Liver (tissue), 7 donors: ENCODE measurements at regions not wholly inside any gene's neighbourhood (a gene's known extent, or its start where the extent isn't known, plus 50 kb on each side); places are given as distances from the start of the nearest gene placed in this dataset.

Source experiments
- DNase-seq: peaks from one replicate; pipeline ENCODE4 v3.0.0-alpha.2; 2017; ENCODE audit warnings: low spot score
- H3K27ac ChIP-seq, 2 donors: one replicate each; pipeline ENCODE4 v1.7.0; 2013; ENCODE audit warnings: inconsistent platforms in 2 of 2, low read length in 2 of 2, control low read depth in 1 of 2, low read depth in 1 of 2, mild to moderate bottlenecking in 1 of 2
- H3K27me3 ChIP-seq, 4 donors: one replicate each; pipeline versions ENCODE4 v1.6.1 to v1.7.0; 2013; ENCODE audit warnings: low read length in 3 of 4, inconsistent platforms in 1 of 4, mild to moderate bottlenecking in 1 of 4, moderate library complexity in 1 of 4; ENCODE audit not compliant: control insufficient read depth in 4 of 4, insufficient read depth in 4 of 4
- H3K36me3 ChIP-seq, 4 donors: one replicate each; pipeline versions ENCODE4 v1.6.1 to v1.7.0; 2013; ENCODE audit warnings: low read length in 3 of 4, mild to moderate bottlenecking in 3 of 4, low read depth in 1 of 4, moderate library complexity in 1 of 4; ENCODE audit not compliant: control insufficient read depth in 4 of 4, insufficient read depth in 3 of 4
- H3K4me1 ChIP-seq, 4 donors: one replicate each; pipeline versions ENCODE4 v1.6.1 to v1.7.0; 2013; ENCODE audit warnings: low read length in 3 of 4, mild to moderate bottlenecking in 3 of 4, moderate library complexity in 1 of 4; ENCODE audit not compliant: control insufficient read depth in 4 of 4, insufficient read depth in 4 of 4
- H3K4me3 ChIP-seq, 3 donors: one replicate each; pipeline versions ENCODE4 v1.6.1 to v1.7.0; 2013; ENCODE audit warnings: low read length in 3 of 3, control low read depth in 1 of 3, low read depth in 1 of 3, mild to moderate bottlenecking in 1 of 3
- H3K9ac ChIP-seq, 2 donors: one replicate each; pipeline ENCODE4 v1.7.0; 2013; ENCODE audit warnings: low read length in 2 of 2, mild to moderate bottlenecking in 2 of 2, moderate library complexity in 2 of 2, control low read depth in 1 of 2, low read depth in 1 of 2
- H3K9me3 ChIP-seq, 4 donors: one replicate each; pipeline versions ENCODE4 v1.6.1 to v1.7.0; 2013; ENCODE audit warnings: low read length in 3 of 4; ENCODE audit not compliant: control insufficient read depth in 4 of 4
- EGR1 ChIP-seq, 2 donors: IDR thresholded peaks; 2 replicates each; pipeline ENCODE4 v1.6.1; 2016 to 2018; ENCODE audit warnings: antibody characterized with exemption in 2 of 2, low read depth in 2 of 2
- FOXA2 ChIP-seq: IDR thresholded peaks from 2 replicates; pipeline ENCODE4 v1.6.1; 2016; ENCODE audit warnings: antibody characterized with exemption
- GABPA ChIP-seq, 2 donors: IDR thresholded peaks in 1 of 2; conservative IDR thresholded peaks in 1 of 2; 2 replicates each; pipeline ENCODE4 v1.6.1; 2016; ENCODE audit warnings: antibody characterized with exemption in 2 of 2, mild to moderate bottlenecking in 1 of 2, moderate library complexity in 1 of 2
- HNF4A ChIP-seq, 2 donors: conservative IDR thresholded peaks; 2 replicates each; pipeline ENCODE4 v1.6.1; 2016; ENCODE audit warnings: antibody characterized with exemption in 2 of 2, mild to moderate bottlenecking in 2 of 2
- HNF4G ChIP-seq: IDR thresholded peaks from 2 replicates; pipeline ENCODE4 v1.6.1; 2016; ENCODE audit warnings: antibody characterized with exemption
- JUND ChIP-seq, 2 donors: IDR thresholded peaks; 2 replicates each; pipeline ENCODE4 v1.6.1; 2016; ENCODE audit warnings: antibody characterized with exemption in 2 of 2
- RAD21 ChIP-seq, 2 donors: IDR thresholded peaks; 2 replicates each; pipeline ENCODE4 v1.6.1; 2016; ENCODE audit warnings: antibody characterized with exemption in 2 of 2, mild to moderate bottlenecking in 2 of 2
- SP1 ChIP-seq: IDR thresholded peaks from 2 replicates; pipeline ENCODE4 v1.6.1; 2018; ENCODE audit warnings: antibody characterized with exemption, mild to moderate bottlenecking
- TAF1 ChIP-seq: conservative IDR thresholded peaks from 2 replicates; pipeline ENCODE4 v1.6.1; 2016; ENCODE audit warnings: antibody characterized with exemption, mild to moderate bottlenecking
- YY1 ChIP-seq: IDR thresholded peaks from 2 replicates; pipeline ENCODE4 v1.6.1; 2016; ENCODE audit warnings: antibody characterized with exemption, mild to moderate bottlenecking
- WGBS: extraction: QIAGEN DNeasy Blood & Tissue Kit; methylation state at CpG from one replicate; pipeline ENCODE4 v1.1.7; 2013; 5-methylcytosine and 5-hydroxymethylcytosine counted together
- TF ChIP-seq, protein P1 (sequence below): IDR thresholded peaks from 2 replicates; pipeline ENCODE4 v1.6.1; 2016; ENCODE audit warnings: antibody characterized with exemption
- TF ChIP-seq, protein P2 (sequence below): IDR thresholded peaks from 2 replicates; pipeline ENCODE4 v1.6.1; 2016; ENCODE audit warnings: antibody characterized with exemption, mild to moderate bottlenecking
- TF ChIP-seq, protein P3 (sequence below): IDR thresholded peaks from 2 replicates; pipeline ENCODE4 v1.6.1; 2016; ENCODE audit warnings: antibody characterized with exemption
- donor health status: healthy.
- donor health status: healthy.
- donor health status: healthy.
- donor health status: healthy.

DNA sequence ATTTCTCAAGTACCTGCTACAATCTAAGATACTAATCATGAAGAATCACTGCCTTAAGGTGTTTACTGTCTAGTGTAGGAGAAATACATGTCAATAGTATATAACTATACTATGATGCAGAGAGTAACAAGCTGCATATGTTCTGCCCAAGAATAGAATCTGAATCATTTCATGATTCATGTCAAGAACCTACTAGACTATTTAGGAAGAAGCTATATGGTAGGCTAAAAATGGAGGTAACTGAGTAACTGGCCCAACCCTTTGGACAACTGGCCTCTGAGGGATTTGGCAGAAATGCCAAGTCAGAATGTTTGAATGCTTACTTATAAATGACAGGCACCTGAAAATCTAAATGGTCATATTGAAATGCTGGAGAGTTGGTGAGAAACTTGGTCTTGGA is 59.9 kb upstream of the DGKG start:
- no peak for TF ChIP-seq HNF4A (conservative IDR thresholded peaks at IDR 0.05)
- no peak for TF ChIP-seq SP1
- H3K4me3 ChIP-seq: no peak overlapping the region

DNA sequence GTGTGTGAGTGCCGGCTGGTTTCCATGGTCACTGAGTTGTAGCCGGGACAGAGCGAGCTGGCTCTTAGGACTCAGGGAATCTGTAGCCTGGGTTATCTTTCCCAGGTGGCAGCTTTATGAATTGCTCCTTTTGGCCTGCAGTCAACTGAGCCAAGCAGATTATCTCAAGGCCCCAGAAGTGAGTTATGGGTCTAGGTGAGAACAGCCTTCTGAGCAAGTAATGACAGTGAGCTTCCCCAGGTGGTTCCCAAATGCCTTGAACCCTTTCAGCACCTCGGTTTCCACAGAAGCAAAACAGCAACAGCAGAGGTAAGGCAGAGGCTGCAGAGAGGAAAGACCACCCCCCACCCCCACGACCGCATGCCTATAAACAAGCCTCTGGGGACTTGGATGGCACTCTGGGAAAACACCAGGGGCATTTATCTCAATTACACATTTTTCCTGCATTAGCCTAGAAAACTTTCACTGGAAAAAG is 56.7 kb upstream of the DGKG start:
- Histone ChIP-seq H3K9me3 (no peaks in the 10 kb centered on the region), H3K4me1 (peaks cover 2 to 8% (median 6%) of the 10 kb centered on the region in 4 donors), H3K4me3 (no peak overlapping the region), H3K36me3 (no peaks in the 10 kb centered on the region), H3K27me3 (no peaks in the 10 kb centered on the region), H3K9ac (no peak overlapping the region), H3K27ac (no peak overlapping the region)
- TF ChIP-seq, protein P1, sequence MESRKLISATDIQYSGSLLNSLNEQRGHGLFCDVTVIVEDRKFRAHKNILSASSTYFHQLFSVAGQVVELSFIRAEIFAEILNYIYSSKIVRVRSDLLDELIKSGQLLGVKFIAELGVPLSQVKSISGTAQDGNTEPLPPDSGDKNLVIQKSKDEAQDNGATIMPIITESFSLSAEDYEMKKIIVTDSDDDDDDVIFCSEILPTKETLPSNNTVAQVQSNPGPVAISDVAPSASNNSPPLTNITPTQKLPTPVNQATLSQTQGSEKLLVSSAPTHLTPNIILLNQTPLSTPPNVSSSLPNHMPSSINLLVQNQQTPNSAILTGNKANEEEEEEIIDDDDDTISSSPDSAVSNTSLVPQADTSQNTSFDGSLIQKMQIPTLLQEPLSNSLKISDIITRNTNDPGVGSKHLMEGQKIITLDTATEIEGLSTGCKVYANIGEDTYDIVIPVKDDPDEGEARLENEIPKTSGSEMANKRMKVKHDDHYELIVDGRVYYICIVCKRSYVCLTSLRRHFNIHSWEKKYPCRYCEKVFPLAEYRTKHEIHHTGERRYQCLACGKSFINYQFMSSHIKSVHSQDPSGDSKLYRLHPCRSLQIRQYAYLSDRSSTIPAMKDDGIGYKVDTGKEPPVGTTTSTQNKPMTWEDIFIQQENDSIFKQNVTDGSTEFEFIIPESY: no peak
- TF ChIP-seq JUND (IDR thresholded peaks at IDR 0.05): no peak
- TF ChIP-seq YY1: no peak
- TF ChIP-seq FOXA2: no peak
- TF ChIP-seq, protein P2, sequence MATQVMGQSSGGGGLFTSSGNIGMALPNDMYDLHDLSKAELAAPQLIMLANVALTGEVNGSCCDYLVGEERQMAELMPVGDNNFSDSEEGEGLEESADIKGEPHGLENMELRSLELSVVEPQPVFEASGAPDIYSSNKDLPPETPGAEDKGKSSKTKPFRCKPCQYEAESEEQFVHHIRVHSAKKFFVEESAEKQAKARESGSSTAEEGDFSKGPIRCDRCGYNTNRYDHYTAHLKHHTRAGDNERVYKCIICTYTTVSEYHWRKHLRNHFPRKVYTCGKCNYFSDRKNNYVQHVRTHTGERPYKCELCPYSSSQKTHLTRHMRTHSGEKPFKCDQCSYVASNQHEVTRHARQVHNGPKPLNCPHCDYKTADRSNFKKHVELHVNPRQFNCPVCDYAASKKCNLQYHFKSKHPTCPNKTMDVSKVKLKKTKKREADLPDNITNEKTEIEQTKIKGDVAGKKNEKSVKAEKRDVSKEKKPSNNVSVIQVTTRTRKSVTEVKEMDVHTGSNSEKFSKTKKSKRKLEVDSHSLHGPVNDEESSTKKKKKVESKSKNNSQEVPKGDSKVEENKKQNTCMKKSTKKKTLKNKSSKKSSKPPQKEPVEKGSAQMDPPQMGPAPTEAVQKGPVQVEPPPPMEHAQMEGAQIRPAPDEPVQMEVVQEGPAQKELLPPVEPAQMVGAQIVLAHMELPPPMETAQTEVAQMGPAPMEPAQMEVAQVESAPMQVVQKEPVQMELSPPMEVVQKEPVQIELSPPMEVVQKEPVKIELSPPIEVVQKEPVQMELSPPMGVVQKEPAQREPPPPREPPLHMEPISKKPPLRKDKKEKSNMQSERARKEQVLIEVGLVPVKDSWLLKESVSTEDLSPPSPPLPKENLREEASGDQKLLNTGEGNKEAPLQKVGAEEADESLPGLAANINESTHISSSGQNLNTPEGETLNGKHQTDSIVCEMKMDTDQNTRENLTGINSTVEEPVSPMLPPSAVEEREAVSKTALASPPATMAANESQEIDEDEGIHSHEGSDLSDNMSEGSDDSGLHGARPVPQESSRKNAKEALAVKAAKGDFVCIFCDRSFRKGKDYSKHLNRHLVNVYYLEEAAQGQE: no peak
- TF ChIP-seq GABPA (IDR thresholded peaks at IDR 0.05 in 1 of 2, conservative IDR thresholded peaks at IDR 0.05 in 1 of 2): no peak
- no peak for TF ChIP-seq RAD21 (IDR thresholded peaks at IDR 0.05)
- TF ChIP-seq HNF4G: no peak
- TF ChIP-seq, protein P3, sequence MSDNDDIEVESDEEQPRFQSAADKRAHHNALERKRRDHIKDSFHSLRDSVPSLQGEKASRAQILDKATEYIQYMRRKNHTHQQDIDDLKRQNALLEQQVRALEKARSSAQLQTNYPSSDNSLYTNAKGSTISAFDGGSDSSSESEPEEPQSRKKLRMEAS: no peak
- 75% methylated on average over 6 of the region's 6 CpGs for WGBS
- DNase-seq: no peak

More for the DNA sequence above, 59.9 kb upstream of the DGKG start:
- no peak overlapping the region for H3K9ac ChIP-seq
- H3K27me3 ChIP-seq: no peaks in the 10 kb centered on the region
- no peaks in the 10 kb centered on the region for H3K9me3 ChIP-seq
- no peaks in the 10 kb centered on the region for H3K36me3 ChIP-seq
- DNase-seq: no peak
- H3K4me1 ChIP-seq: no peaks in the 10 kb centered on the region
- H3K27ac ChIP-seq: no peak overlapping the region

DNA sequence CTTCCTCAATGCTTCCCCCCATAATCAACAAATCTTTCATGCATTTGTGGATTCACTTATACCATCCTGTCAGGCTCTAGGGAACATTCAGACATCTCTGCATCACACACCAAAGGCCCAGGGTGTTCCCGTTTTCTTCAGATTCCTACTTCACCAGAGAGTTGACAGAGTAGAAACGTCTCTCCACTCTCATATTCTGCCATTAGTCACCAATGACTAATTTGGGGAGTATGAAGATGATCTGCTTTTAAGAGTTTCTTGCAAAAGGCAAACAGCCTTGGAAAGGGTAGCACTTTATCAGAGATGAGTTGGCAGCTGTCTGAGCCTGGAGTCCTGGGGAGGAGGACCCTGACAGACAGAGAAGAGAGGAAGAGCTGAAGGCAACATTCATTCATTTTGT is 55.8 kb upstream of the DGKG start:
- DNase-seq: no peak
- WGBS: 74% methylated on average over 2 of the region's 2 CpGs
- Histone ChIP-seq H3K36me3 (no peaks in the 10 kb centered on the region), H3K4me3 (no peak overlapping the region), H3K9me3 (no peaks in the 10 kb centered on the region), H3K4me1 (peaks cover 4 to 17% (median 12%) of the 10 kb centered on the region in 4 donors), H3K27ac (no peak overlapping the region), H3K27me3 (no peaks in the 10 kb centered on the region), H3K9ac (no peak overlapping the region)
- TF ChIP-seq TAF1 (no peak), GABPA (IDR thresholded peaks at IDR 0.05 in 1 of 2, conservative IDR thresholded peaks at IDR 0.05 in 1 of 2) (no peak), HNF4G (no peak), EGR1 (IDR thresholded peaks at IDR 0.05; ENCODE audit: low read depth in 2 of 2) (no peak)
